Suprapubic skin (tissue), 4 donors: ENCODE measurements at regions not wholly inside any gene's neighbourhood (a gene's known extent, or its start where the extent isn't known, plus 50 kb on each side); places are given as distances from the start of the nearest gene placed in this dataset.

Source experiments
- DNase-seq, 2 donors: peaks; one replicate each; pipeline ENCODE4 v3.0.0-alpha.2; 2019; ENCODE audit warnings: low spot score in 2 of 2
- H3K27ac ChIP-seq: fragments of 200-600 bp; sonication (generic); one replicate; pipeline ENCODE4 v1.5.1; 2019
- H3K27me3 ChIP-seq: fragments of 200-600 bp; sonication (generic); one replicate; pipeline ENCODE4 v1.5.1; 2019
- H3K36me3 ChIP-seq: fragments of 200-600 bp; sonication (generic); one replicate; pipeline ENCODE4 v1.5.1; 2019
- H3K4me1 ChIP-seq: fragments of 200-600 bp; sonication (generic); one replicate; pipeline ENCODE4 v1.5.1; 2019
- H3K4me3 ChIP-seq: fragments of 200-600 bp; sonication (generic); one replicate; pipeline ENCODE4 v1.5.1; 2019; ENCODE audit warnings: mild to moderate bottlenecking
- H3K9me3 ChIP-seq: fragments of 200-600 bp; sonication (generic); one replicate; pipeline ENCODE4 v1.5.1; 2019
- EP300 ChIP-seq: sonication (generic); formaldehyde crosslinking; IDR thresholded peaks from one replicate; pipeline ENCODE4 v1.6.1; 2017; ENCODE audit warnings: antibody characterized with exemption
- POLR2A ChIP-seq, 2 donors: fragments of 450-650 bp; IDR thresholded peaks; one replicate each; pipeline ENCODE4 v1.6.1; 2017; ENCODE audit warnings: antibody characterized with exemption in 2 of 2, mild to moderate bottlenecking in 2 of 2, moderate library complexity in 2 of 2
- POLR2AphosphoS5 ChIP-seq, 3 donors: sonication (generic); formaldehyde crosslinking; IDR thresholded peaks; one replicate each; pipeline ENCODE4 v1.6.1; 2017; ENCODE audit warnings: antibody characterized with exemption in 3 of 3
- WGBS: methylation state at CpG from one replicate; pipeline ENCODE4 v1.1.5; 2018; 5-methylcytosine and 5-hydroxymethylcytosine counted together
- TF ChIP-seq, protein P1 (sequence below), 2 donors: fragments of 200-600 bp in 1 of 2; fragments of 450-650 bp in 1 of 2; sonication (generic) in 1 of 2; IDR thresholded peaks; one replicate each; pipeline ENCODE4 v1.5.1; 2016 to 2019; ENCODE audit warnings: antibody characterized with exemption in 2 of 2, mild to moderate bottlenecking in 1 of 2, moderate library complexity in 1 of 2

DNA sequence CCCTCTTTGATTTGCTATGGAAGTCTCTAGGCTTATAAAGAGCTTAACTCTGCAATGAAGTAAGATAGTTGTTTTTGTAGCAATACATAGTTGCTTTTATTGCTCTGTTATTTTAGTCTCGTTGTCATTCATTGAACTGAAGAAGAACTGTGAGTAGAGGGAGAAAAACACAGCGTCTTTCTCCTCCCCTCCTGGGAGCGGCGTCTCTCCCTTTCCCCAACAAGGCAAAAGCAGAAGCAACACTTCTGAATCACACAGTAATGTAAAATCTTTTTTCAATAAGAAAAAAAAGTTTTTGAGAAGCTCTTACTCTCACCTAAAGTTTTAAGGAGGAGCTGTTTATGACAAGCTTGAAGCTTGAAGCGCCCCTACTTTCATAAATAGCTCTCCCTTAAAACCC, 119.3 kb upstream of the SLC7A14 start:
- no peak for DNase-seq
- H3K9me3 ChIP-seq, result peaks cover 7% of the 10 kb centered on the region
- no peaks in the 10 kb centered on the region for H3K27me3 ChIP-seq
- no peak overlapping the region for H3K4me3 ChIP-seq
- no peak for TF ChIP-seq POLR2A (IDR thresholded peaks at IDR 0.05)
- TF ChIP-seq POLR2AphosphoS5 (IDR thresholded peaks at IDR 0.05), result no peak
- TF ChIP-seq, protein P1, sequence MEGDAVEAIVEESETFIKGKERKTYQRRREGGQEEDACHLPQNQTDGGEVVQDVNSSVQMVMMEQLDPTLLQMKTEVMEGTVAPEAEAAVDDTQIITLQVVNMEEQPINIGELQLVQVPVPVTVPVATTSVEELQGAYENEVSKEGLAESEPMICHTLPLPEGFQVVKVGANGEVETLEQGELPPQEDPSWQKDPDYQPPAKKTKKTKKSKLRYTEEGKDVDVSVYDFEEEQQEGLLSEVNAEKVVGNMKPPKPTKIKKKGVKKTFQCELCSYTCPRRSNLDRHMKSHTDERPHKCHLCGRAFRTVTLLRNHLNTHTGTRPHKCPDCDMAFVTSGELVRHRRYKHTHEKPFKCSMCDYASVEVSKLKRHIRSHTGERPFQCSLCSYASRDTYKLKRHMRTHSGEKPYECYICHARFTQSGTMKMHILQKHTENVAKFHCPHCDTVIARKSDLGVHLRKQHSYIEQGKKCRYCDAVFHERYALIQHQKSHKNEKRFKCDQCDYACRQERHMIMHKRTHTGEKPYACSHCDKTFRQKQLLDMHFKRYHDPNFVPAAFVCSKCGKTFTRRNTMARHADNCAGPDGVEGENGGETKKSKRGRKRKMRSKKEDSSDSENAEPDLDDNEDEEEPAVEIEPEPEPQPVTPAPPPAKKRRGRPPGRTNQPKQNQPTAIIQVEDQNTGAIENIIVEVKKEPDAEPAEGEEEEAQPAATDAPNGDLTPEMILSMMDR (IDR thresholded peaks at IDR 0.05), result no peak
- no peak for TF ChIP-seq EP300
- no peak overlapping the region for H3K27ac ChIP-seq
- H3K36me3 ChIP-seq, result no peaks in the 10 kb centered on the region
- H3K4me1 ChIP-seq, result peaks cover 4% of the 10 kb centered on the region
- 57% methylated on average over 5 of the region's 5 CpGs for WGBS

DNA sequence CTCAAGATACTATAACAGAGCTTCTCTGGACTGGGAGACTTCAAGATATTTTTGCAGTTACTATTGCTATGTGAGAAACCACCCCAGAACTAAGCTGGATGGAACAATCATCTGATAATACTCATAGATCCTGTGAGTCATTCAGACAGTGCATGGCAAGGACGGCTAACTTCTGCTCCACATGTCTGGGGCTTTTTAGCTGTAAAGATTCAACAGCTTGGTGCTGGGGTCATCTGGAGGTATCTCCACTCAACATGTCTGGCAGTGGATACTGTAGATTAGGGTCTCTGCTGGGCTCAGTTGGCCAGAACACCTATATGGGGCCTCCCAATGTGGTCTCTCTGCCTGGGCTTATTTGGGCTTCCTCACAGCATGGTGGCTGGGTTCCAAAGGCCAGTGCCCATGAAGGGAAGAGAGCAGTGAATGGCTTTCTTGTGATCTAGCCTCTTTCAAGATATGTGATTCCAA, 117.3 kb upstream of the SLC7A14 start:
- Histone ChIP-seq H3K9me3 (no peaks in the 10 kb centered on the region), H3K27me3 (no peaks in the 10 kb centered on the region), H3K36me3 (no peaks in the 10 kb centered on the region), H3K27ac (no peak overlapping the region), H3K4me1 (peaks cover 4% of the 10 kb centered on the region), H3K4me3 (no peak overlapping the region)
- 88% methylated on average over 1 of the region's 1 CpG for WGBS
- DNase-seq, result no peak
- TF ChIP-seq EP300, result no peak
- TF ChIP-seq, protein P1 (IDR thresholded peaks at IDR 0.05), result no peak
- no peak for TF ChIP-seq POLR2AphosphoS5 (IDR thresholded peaks at IDR 0.05)
- no peak for TF ChIP-seq POLR2A (IDR thresholded peaks at IDR 0.05)

DNA sequence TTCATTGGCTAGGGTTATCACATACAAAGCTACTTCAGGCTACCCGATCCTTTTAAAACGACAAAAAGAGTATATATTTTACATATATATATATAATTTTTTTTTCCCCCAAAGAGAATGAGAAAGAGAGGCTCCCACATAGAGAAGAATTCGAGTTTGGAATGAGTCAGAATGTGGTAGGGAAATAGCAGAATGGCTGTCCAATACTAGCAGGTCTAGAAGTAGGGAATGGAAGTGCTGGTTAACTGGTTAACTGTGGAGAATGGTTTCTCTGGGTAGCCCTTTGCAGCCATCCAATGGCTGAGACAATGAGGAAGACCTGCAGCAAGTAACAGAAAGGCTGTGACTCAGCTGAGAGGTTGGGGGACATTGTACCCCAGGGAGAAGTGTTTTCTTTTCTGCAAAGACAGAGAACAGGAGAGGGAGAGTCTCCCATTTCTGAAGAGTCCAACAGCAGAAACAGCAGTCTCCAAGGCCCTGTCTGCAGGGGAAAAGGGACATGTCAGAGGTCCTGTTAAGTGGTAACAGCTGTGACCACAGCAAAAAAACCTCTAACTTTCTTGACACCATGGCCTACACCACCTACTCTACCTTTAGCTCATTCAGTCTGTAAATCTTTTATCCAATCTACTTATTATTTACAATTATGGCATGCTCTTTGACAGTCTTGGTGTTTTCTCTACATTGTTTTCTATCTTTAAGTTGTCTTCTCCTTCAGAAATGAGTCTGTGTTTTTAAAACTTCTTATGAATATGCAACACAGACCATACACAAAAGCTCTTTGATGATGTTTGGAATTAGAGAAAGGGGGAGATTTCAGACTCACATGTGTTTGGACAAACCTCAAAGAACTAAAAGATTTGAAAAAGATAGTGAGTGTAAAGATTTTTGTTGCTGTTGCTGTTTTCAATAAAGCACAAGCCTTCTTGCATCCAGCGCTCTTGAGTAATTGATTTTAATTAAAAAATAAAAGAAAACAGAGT, 116.1 kb upstream of the SLC7A14 start:
- Histone ChIP-seq H3K4me1 (peaks cover 4% of the 10 kb centered on the region), H3K36me3 (no peaks in the 10 kb centered on the region), H3K4me3 (no peak overlapping the region), H3K9me3 (no peaks in the 10 kb centered on the region), H3K27ac (no peak overlapping the region), H3K27me3 (no peaks in the 10 kb centered on the region)
- no peak for TF ChIP-seq EP300
- TF ChIP-seq POLR2AphosphoS5 (IDR thresholded peaks at IDR 0.05), result no peak
- TF ChIP-seq POLR2A (IDR thresholded peaks at IDR 0.05), result no peak
- TF ChIP-seq, protein P1 (IDR thresholded peaks at IDR 0.05), result no peak
- WGBS, result 68% methylated on average over 4 of the region's 4 CpGs
- DNase-seq, result no peak

DNA sequence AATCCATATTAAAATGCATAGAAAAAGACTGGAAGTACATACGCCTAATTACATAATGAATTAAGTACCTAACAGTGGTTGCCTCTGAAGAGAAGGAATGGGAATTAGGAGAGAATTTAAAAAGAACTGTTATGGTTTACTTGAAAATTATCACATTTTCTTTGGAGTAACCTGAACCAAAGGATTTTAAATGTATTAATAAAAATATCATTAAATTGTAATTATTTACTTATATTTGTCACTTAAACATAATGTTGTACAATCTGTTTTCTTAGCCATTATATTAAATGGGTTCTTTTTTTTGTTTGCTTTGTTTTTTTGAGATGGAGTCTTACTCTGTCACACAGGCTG, 114.2 kb upstream of the SLC7A14 start:
- Histone ChIP-seq H3K27ac (no peak overlapping the region), H3K27me3 (no peaks in the 10 kb centered on the region), H3K4me1 (peaks cover 3% of the 10 kb centered on the region), H3K4me3 (no peak overlapping the region), H3K9me3 (no peaks in the 10 kb centered on the region), H3K36me3 (no peaks in the 10 kb centered on the region)
- TF ChIP-seq EP300, result no peak
- no peak for TF ChIP-seq POLR2A (IDR thresholded peaks at IDR 0.05)
- TF ChIP-seq POLR2AphosphoS5 (IDR thresholded peaks at IDR 0.05), result no peak
- TF ChIP-seq, protein P1 (IDR thresholded peaks at IDR 0.05), result no peak
- 50% methylated on average over 1 of the region's 1 CpG for WGBS
- no peak for DNase-seq
